ENCODE measurements at regions not wholly inside any gene's neighbourhood (a gene's known extent, or its start where the extent isn't known, plus 50 kb on each side); places are given as distances from the start of the nearest gene placed in this dataset.

GRCh38 chr7:19488056-19488455 is 220.8 kb downstream of the POLR1F start:
- no peak for DNase-seq (ENCODE audit: low read depth)
- H3K4me3 ChIP-seq (ENCODE audit: low read length): no peak overlapping the region
- TF ChIP-seq, protein P1, sequence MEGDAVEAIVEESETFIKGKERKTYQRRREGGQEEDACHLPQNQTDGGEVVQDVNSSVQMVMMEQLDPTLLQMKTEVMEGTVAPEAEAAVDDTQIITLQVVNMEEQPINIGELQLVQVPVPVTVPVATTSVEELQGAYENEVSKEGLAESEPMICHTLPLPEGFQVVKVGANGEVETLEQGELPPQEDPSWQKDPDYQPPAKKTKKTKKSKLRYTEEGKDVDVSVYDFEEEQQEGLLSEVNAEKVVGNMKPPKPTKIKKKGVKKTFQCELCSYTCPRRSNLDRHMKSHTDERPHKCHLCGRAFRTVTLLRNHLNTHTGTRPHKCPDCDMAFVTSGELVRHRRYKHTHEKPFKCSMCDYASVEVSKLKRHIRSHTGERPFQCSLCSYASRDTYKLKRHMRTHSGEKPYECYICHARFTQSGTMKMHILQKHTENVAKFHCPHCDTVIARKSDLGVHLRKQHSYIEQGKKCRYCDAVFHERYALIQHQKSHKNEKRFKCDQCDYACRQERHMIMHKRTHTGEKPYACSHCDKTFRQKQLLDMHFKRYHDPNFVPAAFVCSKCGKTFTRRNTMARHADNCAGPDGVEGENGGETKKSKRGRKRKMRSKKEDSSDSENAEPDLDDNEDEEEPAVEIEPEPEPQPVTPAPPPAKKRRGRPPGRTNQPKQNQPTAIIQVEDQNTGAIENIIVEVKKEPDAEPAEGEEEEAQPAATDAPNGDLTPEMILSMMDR (conservative IDR thresholded peaks at IDR 0.05; ENCODE audit: low read length): no peak

- DNase-seq (ENCODE audit: low read depth): no peak
- no peak overlapping the region for H3K4me3 ChIP-seq (ENCODE audit: low read length)
- TF ChIP-seq, protein P1 (conservative IDR thresholded peaks at IDR 0.05; ENCODE audit: low read length): no peak
Observed at GRCh38 chr7:19482628-19483027, 226.2 kb downstream of the POLR1F start.

DNA sequence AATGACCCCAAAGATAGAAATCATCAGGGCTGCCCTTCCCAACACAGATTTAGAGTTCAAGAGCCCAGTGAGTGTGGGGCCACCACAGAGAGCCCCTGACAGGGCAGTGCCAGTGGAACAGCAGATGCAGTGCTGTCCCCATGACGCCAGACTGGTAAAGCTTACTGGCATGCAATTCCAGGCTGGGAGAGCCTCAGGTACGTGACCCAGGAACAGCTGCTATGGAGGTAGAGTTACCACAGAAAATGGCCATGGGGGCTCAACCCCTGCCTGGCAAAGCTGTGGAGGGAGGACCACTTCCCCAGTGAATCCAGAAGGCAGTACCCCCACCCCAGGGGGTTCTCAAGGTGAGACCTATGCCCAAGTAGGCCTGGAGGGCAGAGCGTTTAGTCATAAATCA is 228.5 kb downstream of the POLR1F start:
- H3K4me3 ChIP-seq (ENCODE audit: low read length): no peak overlapping the region
- TF ChIP-seq, protein P1 (conservative IDR thresholded peaks at IDR 0.05; ENCODE audit: low read length): no peak
- no peak for DNase-seq (ENCODE audit: low read depth)

DNA sequence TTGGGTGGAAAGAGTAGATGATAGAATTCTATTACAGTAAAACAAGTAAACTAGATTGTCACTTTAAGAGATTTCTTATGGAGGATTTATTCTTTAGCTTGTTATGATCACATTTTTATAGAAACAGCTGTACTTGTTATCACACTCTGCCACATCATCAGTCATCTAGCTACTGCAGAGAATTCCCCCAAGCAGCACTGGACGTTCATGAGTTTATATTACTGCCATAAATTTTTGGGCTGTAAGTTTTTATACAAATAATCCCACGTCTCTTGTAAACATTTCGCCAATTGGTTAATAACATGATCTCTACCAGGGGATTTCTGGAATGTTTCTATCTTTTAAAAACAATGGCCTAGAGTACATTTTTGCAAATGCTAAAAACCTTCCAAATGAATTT is 238.8 kb downstream of the POLR1F start:
- H3K4me3 ChIP-seq (ENCODE audit: low read length): no peak overlapping the region
- TF ChIP-seq, protein P1 (conservative IDR thresholded peaks at IDR 0.05; ENCODE audit: low read length): no peak
- DNase-seq (ENCODE audit: low read depth): no peak

DNA sequence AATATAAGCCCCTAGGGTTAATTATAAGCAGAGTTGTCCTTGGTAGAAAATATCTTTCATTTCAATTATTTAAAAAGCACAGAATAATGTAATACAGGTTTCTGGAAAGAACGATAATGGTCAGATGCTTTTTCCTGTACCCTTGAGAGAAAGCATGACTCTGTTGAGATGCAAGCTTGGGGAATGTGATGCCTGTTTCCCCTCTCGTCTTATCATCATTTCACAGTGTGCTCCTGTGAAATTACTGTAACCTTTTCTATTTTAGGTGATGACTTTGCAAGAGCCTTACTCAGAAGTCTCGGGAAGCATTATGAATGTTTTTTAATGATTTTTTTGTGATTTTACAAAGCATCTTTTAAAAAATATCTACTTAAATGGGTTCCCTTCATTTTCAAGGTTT is 243.0 kb downstream of the POLR1F start:
- TF ChIP-seq, protein P1 (conservative IDR thresholded peaks at IDR 0.05; ENCODE audit: low read length): no peak
- DNase-seq (ENCODE audit: low read depth): no peak
- H3K4me3 ChIP-seq (ENCODE audit: low read length): no peak overlapping the region

DNA sequence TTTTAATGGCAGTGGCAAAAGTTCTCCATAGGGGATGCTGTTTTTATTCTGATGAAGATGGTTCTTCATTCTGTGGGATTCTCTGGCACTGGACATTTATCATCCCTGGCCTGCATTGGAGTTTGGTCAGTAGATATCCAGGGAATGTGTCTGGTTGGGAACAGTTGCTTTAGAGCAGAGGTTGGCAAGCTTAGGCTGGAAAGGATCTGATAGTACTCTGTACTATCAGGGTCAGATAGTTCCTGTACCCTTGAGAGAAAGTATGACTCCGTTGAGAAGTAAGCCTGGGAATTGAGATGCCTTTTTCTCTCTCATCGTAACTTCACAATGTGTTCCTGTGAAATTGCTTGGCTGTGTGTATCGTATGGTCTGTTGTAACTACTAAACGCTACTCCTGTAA is 244.1 kb downstream of the POLR1F start:
- TF ChIP-seq, protein P1 (conservative IDR thresholded peaks at IDR 0.05; ENCODE audit: low read length): no peak
- DNase-seq (ENCODE audit: low read depth): no peak
- no peak overlapping the region for H3K4me3 ChIP-seq (ENCODE audit: low read length)

GRCh38 chr7:19464241-19464640 is 244.6 kb downstream of the POLR1F start:
- H3K4me3 ChIP-seq (ENCODE audit: low read length): no peak overlapping the region
- no peak for DNase-seq (ENCODE audit: low read depth)
- TF ChIP-seq, protein P1 (conservative IDR thresholded peaks at IDR 0.05; ENCODE audit: low read length): no peak

Data from AG10803 (cell line).